OCI-LY7 (cell line): ENCODE measurements at regions not wholly inside any gene's neighbourhood (a gene's known extent, or its start where the extent isn't known, plus 50 kb on each side); places are given as distances from the start of the nearest gene placed in this dataset.
"Not testable (repeated sequence)": the region's sequence is repeated elsewhere in the genome, so short reads cannot be mapped to it uniquely, and the experiment has no call there.

ENCODE experiments used
- BruUV-seq: library from RNA; stranded (reverse); fragments of 400-500 nt; replicated peaks from 2 replicates; lab custom pipeline; 2021; lab: Mats Ljungman, UMichigan
- CTCF ChIA-PET: fragments of 300-600 bp; sonication (Branson Sonifier 250); formaldehyde crosslinking; loops from one replicate; lab custom pipeline; 2022; ENCODE audit warnings: antibody characterized with exemption; ENCODE audit not compliant: unreplicated experiment; lab: Charles Lee
- POLR2A ChIA-PET: fragments of 300-600 bp; sonication (Branson Sonifier 250); formaldehyde crosslinking; loops from one replicate; lab custom pipeline; 2022; ENCODE audit warnings: antibody characterized with exemption; lab: Charles Lee
- DNase-seq: peaks from one replicate; pipeline ENCODE4 v3.0.0-alpha.2; 2015; ENCODE audit warnings: low spot score
- H2AFZ ChIP-seq: fragments of 200-600 bp; sonication (generic), shearing (Covaris generic); 2 replicates; pipeline ENCODE4 v1.6.1; 2014; ENCODE audit warnings: mild to moderate bottlenecking, antibody characterized with exemption, low read length, moderate library complexity
- H3K27ac ChIP-seq: fragments of 200-600 bp; sonication (generic); 2 replicates; pipeline ENCODE4 v1.5.1; 2014; ENCODE audit warnings: mixed run types, low read depth, mild to moderate bottlenecking, moderate library complexity, low read length, inconsistent platforms; ENCODE audit not compliant: poor library complexity, severe bottlenecking
- H3K36me3 ChIP-seq: fragments of 200-600 bp; sonication (generic); 2 replicates; pipeline ENCODE4 v1.6.1; 2014; ENCODE audit warnings: mild to moderate bottlenecking, antibody characterized with exemption, low read length, moderate library complexity, mixed read lengths; ENCODE audit not compliant: insufficient read depth
- H3K4me1 ChIP-seq: fragments of 200-600 bp; sonication (generic); 2 replicates; pipeline ENCODE4 v1.5.1; 2014; ENCODE audit warnings: mild to moderate bottlenecking, low read length; ENCODE audit not compliant: insufficient read depth, poor library complexity, severe bottlenecking
- H3K4me2 ChIP-seq: fragments of 200-600 bp; sonication (generic); 2 replicates; pipeline ENCODE4 v1.6.1; 2014; ENCODE audit warnings: mild to moderate bottlenecking, low read length
- H3K4me3 ChIP-seq: fragments of 200-600 bp; sonication (generic); 2 replicates; pipeline ENCODE4 v1.5.1; 2014; ENCODE audit warnings: mild to moderate bottlenecking, low read depth, low read length; ENCODE audit not compliant: poor library complexity, severe bottlenecking
- H3K79me2 ChIP-seq: fragments of 200-600 bp; sonication (generic); 2 replicates; pipeline ENCODE4 v1.6.1; 2016; ENCODE audit warnings: low read depth, mild to moderate bottlenecking, low read length, moderate library complexity, mixed read lengths; ENCODE audit not compliant: insufficient read depth
- H3K9me2 ChIP-seq: fragments of 200-600 bp; sonication (generic); 2 replicates; pipeline ENCODE4 v1.6.1; 2016; ENCODE audit warnings: mild to moderate bottlenecking, low read length, mixed read lengths; ENCODE audit not compliant: insufficient read depth
- H3K9me3 ChIP-seq: fragments of 200-600 bp; sonication (generic); 2 replicates; pipeline ENCODE4 v1.6.1; 2014; ENCODE audit warnings: mild to moderate bottlenecking, mixed run types, low read length, mixed read lengths
- H4K20me1 ChIP-seq: fragments of 200-600 bp; sonication (generic); 2 replicates; pipeline ENCODE4 v1.6.1; 2014; ENCODE audit warnings: mild to moderate bottlenecking, antibody characterized with exemption, low read length, moderate library complexity, mixed read lengths; ENCODE audit not compliant: insufficient read depth
- EZH2phosphoT487 ChIP-seq: fragments of 200-600 bp; sonication (generic); IDR thresholded peaks from 2 replicates; pipeline ENCODE4 v1.6.1; 2018; ENCODE audit warnings: low read depth, borderline replicate concordance, mild to moderate bottlenecking, mixed run types, antibody characterized with exemption, low read length, moderate library complexity, mixed read lengths
- intact Hi-C: fragments of 100-400 bp; cut with micrococcal nuclease; formaldehyde crosslinking; loops from one replicate; pipeline ENCODE4 v1.10.0; 2022; ENCODE audit not compliant: unreplicated experiment
- TF ChIP-seq, protein P1 (sequence below): fragments of 200-600 bp; sonication (generic); conservative IDR thresholded peaks from 2 replicates; pipeline ENCODE4 v1.5.1; 2014; ENCODE audit warnings: mild to moderate bottlenecking, antibody characterized with exemption, low read length, moderate library complexity, mixed read lengths

DNA sequence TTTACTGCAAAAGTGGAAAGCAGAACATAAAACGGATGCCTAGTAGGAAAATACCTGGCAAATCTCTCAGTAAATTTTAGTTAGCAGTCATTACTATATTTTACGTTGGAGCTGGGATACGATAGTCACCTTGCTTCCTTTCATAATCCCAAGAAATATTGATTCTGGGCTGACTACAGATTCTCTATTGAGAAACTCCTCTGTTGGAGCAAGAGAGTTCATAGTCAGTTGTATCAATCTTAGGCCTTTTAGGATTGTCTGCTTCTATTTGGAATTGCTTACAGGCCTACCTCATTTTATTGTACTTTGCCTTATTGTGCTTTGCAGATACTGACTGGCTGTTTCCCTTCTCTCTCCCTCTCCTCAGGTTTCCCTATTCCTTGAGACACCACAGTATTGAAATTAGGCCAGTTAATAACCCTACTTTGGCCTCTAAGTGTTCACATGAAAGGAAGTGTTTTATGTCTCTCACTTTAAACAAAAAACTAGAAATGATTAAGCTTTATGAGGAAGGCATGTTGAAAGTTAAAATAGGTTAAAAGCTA is 233.7 kb upstream of the TARS1 start:
- no peak for DNase-seq
- Histone ChIP-seq H3K9me2 (no peaks in the 10 kb centered on the region), H4K20me1 (no peaks in the 10 kb centered on the region), H3K4me1 (peaks cover 4% of the 10 kb centered on the region), H2AFZ (no peak overlapping the region), H3K36me3 (no peaks in the 10 kb centered on the region), H3K4me2 (no peak overlapping the region), H3K4me3 (no peak overlapping the region), H3K27ac (no peak overlapping the region), H3K9me3 (no peaks in the 10 kb centered on the region), H3K79me2 (no peaks in the 10 kb centered on the region)
- no TSS peak for BruUV-seq
- no peak for TF ChIP-seq EZH2phosphoT487
- TF ChIP-seq, protein P1, sequence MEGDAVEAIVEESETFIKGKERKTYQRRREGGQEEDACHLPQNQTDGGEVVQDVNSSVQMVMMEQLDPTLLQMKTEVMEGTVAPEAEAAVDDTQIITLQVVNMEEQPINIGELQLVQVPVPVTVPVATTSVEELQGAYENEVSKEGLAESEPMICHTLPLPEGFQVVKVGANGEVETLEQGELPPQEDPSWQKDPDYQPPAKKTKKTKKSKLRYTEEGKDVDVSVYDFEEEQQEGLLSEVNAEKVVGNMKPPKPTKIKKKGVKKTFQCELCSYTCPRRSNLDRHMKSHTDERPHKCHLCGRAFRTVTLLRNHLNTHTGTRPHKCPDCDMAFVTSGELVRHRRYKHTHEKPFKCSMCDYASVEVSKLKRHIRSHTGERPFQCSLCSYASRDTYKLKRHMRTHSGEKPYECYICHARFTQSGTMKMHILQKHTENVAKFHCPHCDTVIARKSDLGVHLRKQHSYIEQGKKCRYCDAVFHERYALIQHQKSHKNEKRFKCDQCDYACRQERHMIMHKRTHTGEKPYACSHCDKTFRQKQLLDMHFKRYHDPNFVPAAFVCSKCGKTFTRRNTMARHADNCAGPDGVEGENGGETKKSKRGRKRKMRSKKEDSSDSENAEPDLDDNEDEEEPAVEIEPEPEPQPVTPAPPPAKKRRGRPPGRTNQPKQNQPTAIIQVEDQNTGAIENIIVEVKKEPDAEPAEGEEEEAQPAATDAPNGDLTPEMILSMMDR, result no peak
- intact Hi-C loops, result no loop called here
- CTCF ChIA-PET, result no interaction called here
- POLR2A ChIA-PET, result no interaction called here

DNA sequence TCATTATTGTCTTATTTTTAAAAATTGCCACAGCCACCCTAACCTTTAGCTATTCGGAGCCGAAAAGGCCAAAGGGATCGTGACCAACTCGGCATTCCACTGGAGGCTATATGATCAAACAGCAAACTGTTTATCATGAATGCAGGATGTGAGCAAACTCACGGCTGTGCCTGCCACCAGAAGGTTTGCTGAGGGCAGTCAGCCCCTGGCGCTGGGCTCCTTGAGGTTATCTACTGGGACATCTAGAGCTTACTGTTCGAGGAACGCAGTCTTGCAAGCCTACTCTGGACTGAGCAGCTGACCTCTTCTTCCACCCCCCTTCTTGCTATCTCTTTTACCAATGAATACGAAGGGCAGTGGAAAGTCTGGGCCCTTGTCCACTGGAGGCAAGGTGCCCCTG is 231.5 kb upstream of the TARS1 start:
- Histone ChIP-seq H3K4me3 (no peak overlapping the region), H3K79me2 (no peaks in the 10 kb centered on the region), H3K9me2 (no peaks in the 10 kb centered on the region), H3K4me2 (no peak overlapping the region), H3K4me1 (peaks cover 8% of the 10 kb centered on the region), H3K9me3 (no peaks in the 10 kb centered on the region), H2AFZ (no peak overlapping the region), H4K20me1 (no peaks in the 10 kb centered on the region), H3K27ac (no peak overlapping the region), H3K36me3 (no peaks in the 10 kb centered on the region)
- CTCF ChIA-PET, result no interaction called here
- no peak for TF ChIP-seq EZH2phosphoT487
- TF ChIP-seq, protein P1, result no peak
- no TSS peak for BruUV-seq
- DNase-seq, result no peak
- POLR2A ChIA-PET, result no interaction called here
- intact Hi-C loops, result no loop called here

DNA sequence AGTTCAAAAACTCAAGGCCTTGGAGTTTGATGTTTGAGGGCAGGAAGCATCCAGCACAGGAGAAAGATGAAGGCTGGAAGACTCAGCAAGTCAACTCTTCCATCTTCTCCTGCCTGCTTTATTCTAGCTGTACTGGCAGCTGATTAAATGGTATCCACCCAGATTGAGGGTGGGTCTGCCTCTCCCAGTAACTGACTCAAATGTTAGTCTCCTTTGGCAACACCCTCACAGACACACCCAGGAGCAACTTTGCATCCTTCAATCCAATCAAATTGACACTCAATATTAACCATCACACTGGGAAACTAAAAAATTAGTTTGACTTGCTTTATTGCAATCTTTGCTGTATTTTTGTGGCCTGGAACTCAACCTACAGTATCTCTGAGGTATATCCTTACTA is 230.5 kb upstream of the TARS1 start:
- POLR2A ChIA-PET, result interaction anchor here (0.6 kb wide), 1 partner anchor 134 kb away, joined by 3 read pairs; no protein-coding TSS in a partner anchor
- CTCF ChIA-PET, intact Hi-C loops, H3K4me3 ChIP-seq, H3K4me2 ChIP-seq, H3K36me3 ChIP-seq, H2AFZ ChIP-seq, BruUV-seq, H3K9me3 ChIP-seq, H4K20me1 ChIP-seq, DNase-seq, H3K9me2 ChIP-seq, H3K4me1 ChIP-seq, H3K27ac ChIP-seq, H3K79me2 ChIP-seq: not testable (repeated sequence)
